ENCODE measurements at regions not wholly inside any gene's neighbourhood (a gene's known extent, or its start where the extent isn't known, plus 50 kb on each side); places are given as distances from the start of the nearest gene placed in this dataset.
A peak's percentile ranks its signal among the peaks of the same experiment; 100 is the strongest.

DNA sequence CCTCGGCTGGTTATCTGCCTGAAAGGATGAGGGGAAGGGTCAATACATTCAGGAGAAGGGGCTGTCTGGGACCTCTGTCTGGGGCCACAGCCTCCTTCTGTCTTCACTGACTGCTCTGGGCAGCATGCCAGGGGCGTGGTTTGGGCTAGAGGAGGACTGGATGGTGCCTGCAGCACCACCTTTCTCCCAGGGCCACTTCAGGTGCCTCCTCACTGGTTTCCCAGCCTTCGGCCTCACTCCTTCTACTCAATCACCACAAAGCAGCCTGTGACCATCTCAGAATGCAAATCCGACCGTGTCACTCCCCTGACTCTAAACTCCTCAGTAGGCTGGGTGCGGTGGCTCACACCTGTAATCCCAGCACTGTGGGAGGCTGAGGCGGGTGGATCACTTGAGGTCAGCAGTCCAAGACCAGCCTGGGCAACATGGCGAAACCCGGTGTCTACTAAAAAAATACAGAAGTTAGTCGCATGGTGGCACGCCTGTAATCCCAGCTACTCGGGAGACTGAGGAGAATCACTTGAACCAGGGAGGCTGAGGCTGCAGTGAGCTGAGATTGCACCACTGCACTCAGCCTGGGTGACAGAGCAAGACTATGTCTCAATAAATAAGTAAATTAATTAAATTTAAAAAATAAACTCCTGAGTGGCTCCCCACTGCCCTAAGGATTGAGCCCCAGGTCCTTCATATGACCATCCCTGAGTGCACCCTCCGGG is 50.1 kb upstream of the ECE1 start:
- TF ChIP-seq, protein P1, sequence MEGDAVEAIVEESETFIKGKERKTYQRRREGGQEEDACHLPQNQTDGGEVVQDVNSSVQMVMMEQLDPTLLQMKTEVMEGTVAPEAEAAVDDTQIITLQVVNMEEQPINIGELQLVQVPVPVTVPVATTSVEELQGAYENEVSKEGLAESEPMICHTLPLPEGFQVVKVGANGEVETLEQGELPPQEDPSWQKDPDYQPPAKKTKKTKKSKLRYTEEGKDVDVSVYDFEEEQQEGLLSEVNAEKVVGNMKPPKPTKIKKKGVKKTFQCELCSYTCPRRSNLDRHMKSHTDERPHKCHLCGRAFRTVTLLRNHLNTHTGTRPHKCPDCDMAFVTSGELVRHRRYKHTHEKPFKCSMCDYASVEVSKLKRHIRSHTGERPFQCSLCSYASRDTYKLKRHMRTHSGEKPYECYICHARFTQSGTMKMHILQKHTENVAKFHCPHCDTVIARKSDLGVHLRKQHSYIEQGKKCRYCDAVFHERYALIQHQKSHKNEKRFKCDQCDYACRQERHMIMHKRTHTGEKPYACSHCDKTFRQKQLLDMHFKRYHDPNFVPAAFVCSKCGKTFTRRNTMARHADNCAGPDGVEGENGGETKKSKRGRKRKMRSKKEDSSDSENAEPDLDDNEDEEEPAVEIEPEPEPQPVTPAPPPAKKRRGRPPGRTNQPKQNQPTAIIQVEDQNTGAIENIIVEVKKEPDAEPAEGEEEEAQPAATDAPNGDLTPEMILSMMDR (conservative IDR thresholded peaks at IDR 0.05), result no peak
- peak overlapping the region; percentile 97 for H3K27ac ChIP-seq

Measured in VCaP (cell line).